ENCODE measurements at regions not wholly inside any gene's neighbourhood (a gene's known extent, or its start where the extent isn't known, plus 50 kb on each side); places are given as distances from the start of the nearest gene placed in this dataset.

DNA sequence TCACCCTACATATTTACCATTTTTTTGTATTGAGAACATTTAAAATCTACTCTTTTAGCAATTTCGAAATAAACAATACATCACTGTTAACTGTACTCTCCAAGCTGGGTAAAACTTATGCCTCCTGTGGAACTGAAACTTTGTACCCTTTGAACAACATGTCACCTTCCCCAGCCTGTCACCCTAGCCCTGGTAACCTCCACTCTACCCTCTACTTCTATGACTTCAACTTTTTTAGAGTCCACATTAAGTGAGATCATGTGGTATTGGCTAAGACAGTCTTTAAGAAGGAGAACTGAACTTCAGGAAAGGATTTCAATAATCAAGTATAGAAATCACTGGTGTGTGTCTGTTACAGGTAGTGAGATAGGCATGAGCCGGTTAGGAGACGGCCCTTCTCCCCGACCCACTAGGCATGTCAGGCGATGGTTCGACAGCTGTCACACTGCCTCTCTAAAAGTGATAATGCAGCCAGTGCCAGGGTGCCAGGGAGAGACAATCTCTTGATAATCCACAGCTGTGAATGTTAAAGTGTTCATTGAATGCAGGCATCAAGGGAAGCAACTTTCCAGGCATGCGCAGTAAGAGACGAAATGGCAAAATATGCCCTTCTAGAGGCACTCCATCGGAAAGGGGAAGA lies 74.6 kb upstream of the RNF152 start:
- Histone ChIP-seq H3K9me3 (ENCODE audit: control insufficient read depth, low read length) (no peaks in the 10 kb centered on the region), H3K4me3 (ENCODE audit: low read depth, low read length) (no peak overlapping the region), H3K27ac (no peak overlapping the region), H3K27me3 (ENCODE audit: control insufficient read depth, insufficient read depth, low read length) (no peaks in the 10 kb centered on the region), H2AFZ (no peak overlapping the region), H3K9ac (no peak overlapping the region), H3K36me3 (ENCODE audit: control insufficient read depth, insufficient read depth, low read length) (no peaks in the 10 kb centered on the region), H3K4me2 (ENCODE audit: low read length) (no peak overlapping the region), H3K4me1 (no peaks in the 10 kb centered on the region), H3K79me2 (no peaks in the 10 kb centered on the region)
- TF ChIP-seq, protein P1, sequence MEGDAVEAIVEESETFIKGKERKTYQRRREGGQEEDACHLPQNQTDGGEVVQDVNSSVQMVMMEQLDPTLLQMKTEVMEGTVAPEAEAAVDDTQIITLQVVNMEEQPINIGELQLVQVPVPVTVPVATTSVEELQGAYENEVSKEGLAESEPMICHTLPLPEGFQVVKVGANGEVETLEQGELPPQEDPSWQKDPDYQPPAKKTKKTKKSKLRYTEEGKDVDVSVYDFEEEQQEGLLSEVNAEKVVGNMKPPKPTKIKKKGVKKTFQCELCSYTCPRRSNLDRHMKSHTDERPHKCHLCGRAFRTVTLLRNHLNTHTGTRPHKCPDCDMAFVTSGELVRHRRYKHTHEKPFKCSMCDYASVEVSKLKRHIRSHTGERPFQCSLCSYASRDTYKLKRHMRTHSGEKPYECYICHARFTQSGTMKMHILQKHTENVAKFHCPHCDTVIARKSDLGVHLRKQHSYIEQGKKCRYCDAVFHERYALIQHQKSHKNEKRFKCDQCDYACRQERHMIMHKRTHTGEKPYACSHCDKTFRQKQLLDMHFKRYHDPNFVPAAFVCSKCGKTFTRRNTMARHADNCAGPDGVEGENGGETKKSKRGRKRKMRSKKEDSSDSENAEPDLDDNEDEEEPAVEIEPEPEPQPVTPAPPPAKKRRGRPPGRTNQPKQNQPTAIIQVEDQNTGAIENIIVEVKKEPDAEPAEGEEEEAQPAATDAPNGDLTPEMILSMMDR (IDR thresholded peaks at IDR 0.05), result no peak

DNA sequence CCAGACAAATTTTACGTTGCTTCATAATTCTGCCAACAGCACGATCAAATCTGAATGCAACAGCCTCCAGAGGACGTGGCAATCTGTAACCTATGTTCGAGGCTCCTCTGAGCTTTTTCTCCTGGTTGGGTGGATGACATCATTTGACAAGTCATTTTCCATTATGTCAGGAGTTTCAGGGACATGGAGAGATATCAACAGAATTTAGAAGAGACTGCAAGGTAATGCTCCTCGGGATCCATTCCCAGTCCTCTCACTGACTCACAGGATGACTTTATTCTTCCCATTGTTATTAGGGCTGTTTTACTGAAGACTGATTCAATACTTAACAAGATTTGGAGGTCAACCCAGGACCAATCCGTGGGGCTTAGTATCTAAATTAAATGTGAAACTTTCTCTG lies 72.5 kb upstream of the RNF152 start:
- Histone ChIP-seq H3K27ac (no peak overlapping the region), H3K36me3 (ENCODE audit: control insufficient read depth, insufficient read depth, low read length) (no peaks in the 10 kb centered on the region), H3K79me2 (no peaks in the 10 kb centered on the region), H3K4me3 (ENCODE audit: low read depth, low read length) (no peak overlapping the region), H3K4me2 (ENCODE audit: low read length) (no peak overlapping the region), H2AFZ (no peak overlapping the region), H3K27me3 (ENCODE audit: control insufficient read depth, insufficient read depth, low read length) (no peaks in the 10 kb centered on the region), H3K4me1 (no peaks in the 10 kb centered on the region), H3K9me3 (ENCODE audit: control insufficient read depth, low read length) (no peaks in the 10 kb centered on the region), H3K9ac (no peak overlapping the region)
- TF ChIP-seq, protein P1 (IDR thresholded peaks at IDR 0.05), result no peak

DNA sequence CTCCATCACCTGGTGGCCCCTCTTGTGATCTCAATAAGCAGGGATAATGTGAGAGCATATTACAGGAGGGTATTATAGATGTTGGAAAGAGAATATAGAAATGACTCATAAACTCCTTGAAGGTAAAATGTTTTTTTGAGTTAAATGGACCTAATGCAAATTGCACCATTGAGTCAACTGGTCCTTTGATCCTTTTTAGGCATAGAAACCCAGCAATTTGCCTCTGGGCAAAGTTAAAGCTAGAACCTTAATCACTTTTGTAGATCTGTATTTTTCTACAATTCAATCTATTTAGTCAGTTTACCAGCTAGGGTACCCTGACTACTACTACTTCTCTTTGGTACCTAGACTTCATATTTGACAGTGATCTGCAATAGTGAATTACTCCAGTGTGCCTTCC lies 71.8 kb upstream of the RNF152 start:
- TF ChIP-seq, protein P1 (IDR thresholded peaks at IDR 0.05), result no peak

DNA sequence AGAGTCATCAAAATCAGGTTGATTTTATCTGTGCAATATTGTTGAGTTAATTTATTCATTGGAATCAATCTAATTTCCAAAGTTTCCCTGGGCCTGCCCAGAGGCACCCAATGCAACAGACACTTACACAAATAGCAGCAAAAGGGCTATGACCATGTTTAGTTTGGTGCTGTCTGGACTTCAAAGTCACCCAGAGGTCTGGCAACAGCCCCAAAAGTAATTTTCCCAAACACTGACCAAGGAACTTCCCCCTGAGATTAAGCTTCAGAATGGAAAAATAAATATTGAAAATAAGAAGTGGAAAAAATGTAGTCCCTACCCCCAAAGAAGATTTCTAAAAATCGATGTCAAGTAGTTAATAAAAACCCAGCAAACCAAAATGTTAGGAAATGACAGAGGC lies 70.9 kb upstream of the RNF152 start:
- TF ChIP-seq, protein P1 (IDR thresholded peaks at IDR 0.05), result no peak
- H3K27me3 ChIP-seq (ENCODE audit: control insufficient read depth, insufficient read depth, low read length), result no peaks in the 10 kb centered on the region
- H2AFZ ChIP-seq, result no peak overlapping the region
- no peak overlapping the region for H3K4me3 ChIP-seq (ENCODE audit: low read depth, low read length)
- H3K4me2 ChIP-seq (ENCODE audit: low read length), result no peak overlapping the region
- H3K36me3 ChIP-seq (ENCODE audit: control insufficient read depth, insufficient read depth, low read length), result no peaks in the 10 kb centered on the region
- no peaks in the 10 kb centered on the region for H3K9me3 ChIP-seq (ENCODE audit: control insufficient read depth, low read length)
- no peaks in the 10 kb centered on the region for H3K79me2 ChIP-seq
- no peaks in the 10 kb centered on the region for H3K4me1 ChIP-seq
- no peak overlapping the region for H3K9ac ChIP-seq
- no peak overlapping the region for H3K27ac ChIP-seq

More for the DNA sequence above, 71.8 kb upstream of the RNF152 start:
- no peak overlapping the region for H3K4me2 ChIP-seq (ENCODE audit: low read length)
- H3K9me3 ChIP-seq (ENCODE audit: control insufficient read depth, low read length), result no peaks in the 10 kb centered on the region
- no peaks in the 10 kb centered on the region for H3K79me2 ChIP-seq
- H3K27ac ChIP-seq, result no peak overlapping the region
- H3K4me3 ChIP-seq (ENCODE audit: low read depth, low read length), result no peak overlapping the region
- H3K9ac ChIP-seq, result no peak overlapping the region
- H3K4me1 ChIP-seq, result no peaks in the 10 kb centered on the region
- H2AFZ ChIP-seq, result no peak overlapping the region
- H3K27me3 ChIP-seq (ENCODE audit: control insufficient read depth, insufficient read depth, low read length), result no peaks in the 10 kb centered on the region
- H3K36me3 ChIP-seq (ENCODE audit: control insufficient read depth, insufficient read depth, low read length), result no peaks in the 10 kb centered on the region

Data from parathyroid adenoma (tissue), 2 donors.